Fibroblast of mammary gland (primary cell): ENCODE measurements at regions not wholly inside any gene's neighbourhood (a gene's known extent, or its start where the extent isn't known, plus 50 kb on each side); places are given as distances from the start of the nearest gene placed in this dataset.

Experiments used
- DNase-seq: peaks from one replicate; pipeline ENCODE4 v3.0.0-alpha.2; 2010; ENCODE audit warnings: low read depth
- H3K4me3 ChIP-seq: 2 replicates; pipeline ENCODE4 v1.5.1; 2011; ENCODE audit warnings: low read depth, mild to moderate bottlenecking, low read length, moderate library complexity; ENCODE audit not compliant: control insufficient read depth
- CTCF ChIP-seq: conservative IDR thresholded peaks from 2 replicates; pipeline ENCODE4 v1.5.1; 2011; ENCODE audit warnings: low read depth, low read length, inconsistent platforms; ENCODE audit not compliant: control insufficient read depth, insufficient read depth

- H3K4me3 ChIP-seq = no peak overlapping the region
- no peak for DNase-seq
- TF ChIP-seq CTCF = no peak
These were observed 483.9 kb downstream of the RFPL4B start for GRCh38 chr6:112831022-112831421.

- TF ChIP-seq CTCF = no peak
- no peak for DNase-seq
- H3K4me3 ChIP-seq = no peak overlapping the region
These were observed 486.5 kb downstream of the RFPL4B start for GRCh38 chr6:112833581-112834131.

- no peak for DNase-seq
- no peak overlapping the region for H3K4me3 ChIP-seq
- no peak for TF ChIP-seq CTCF
These were observed 487.9 kb downstream of the RFPL4B start for GRCh38 chr6:112835078-112835477.

- H3K4me3 ChIP-seq = no peak overlapping the region
- DNase-seq = peak; percentile 36
- no peak for TF ChIP-seq CTCF
These were observed 492.4 kb downstream of the RFPL4B start for GRCh38 chr6:112839525-112839961.

- no peak overlapping the region for H3K4me3 ChIP-seq
- no peak for DNase-seq
- no peak for TF ChIP-seq CTCF
These were observed 494.6 kb downstream of the RFPL4B start for GRCh38 chr6:112841553-112842329.

GRCh38 chr6:112842330-112842685 is 495.2 kb downstream of the RFPL4B start:
- H3K4me3 ChIP-seq = no peak overlapping the region
- TF ChIP-seq CTCF = no peak
- no peak for DNase-seq

GRCh38 chr6:112846681-112847080 is 499.6 kb downstream of the RFPL4B start:
- DNase-seq = no peak
- no peak for TF ChIP-seq CTCF
- H3K4me3 ChIP-seq = no peak overlapping the region
